ENCODE measurements at regions not wholly inside any gene's neighbourhood (a gene's known extent, or its start where the extent isn't known, plus 50 kb on each side); places are given as distances from the start of the nearest gene placed in this dataset.

GRCh38 chr6:145525038-145525437, 210.3 kb downstream of the EPM2A start:
- H3K4me1 ChIP-seq (ENCODE audit: control insufficient read depth in 1 of 2, insufficient read depth in 2 of 2, low read length in 2 of 2): no peaks in the 10 kb centered on the region

GRCh38 chr6:145529582-145529981, 205.7 kb downstream of the EPM2A start:
- Histone ChIP-seq H3K9me3 (ENCODE audit: control insufficient read depth in 1 of 2, low read length in 2 of 2) (no peaks in the 10 kb centered on the region), H3K27ac (ENCODE audit: low read length) (no peak overlapping the region)

More at GRCh38 chr6:145525038-145525437, 210.3 kb downstream of the EPM2A start:
- Histone ChIP-seq H3K9me3 (ENCODE audit: control insufficient read depth in 1 of 2, low read length in 2 of 2) (no peaks in the 10 kb centered on the region), H3K27me3 (ENCODE audit: low read depth, low read length) (no peaks in the 10 kb centered on the region), H3K36me3 (ENCODE audit: control insufficient read depth in 1 of 2, insufficient read depth in 2 of 2, low read length in 2 of 2) (no peaks in the 10 kb centered on the region), H3K27ac (ENCODE audit: low read length) (no peak overlapping the region), H3K4me3 (ENCODE audit: low read depth in 1 of 2, low read length in 2 of 2) (no peak overlapping the region)

GRCh38 chr6:145530454-145530853, 204.9 kb downstream of the EPM2A start:
- no peaks in the 10 kb centered on the region for H3K4me1 ChIP-seq (ENCODE audit: control insufficient read depth in 1 of 2, insufficient read depth in 2 of 2, low read length in 2 of 2)

More at GRCh38 chr6:145529582-145529981, 205.7 kb downstream of the EPM2A start:
- no peaks in the 10 kb centered on the region for H3K4me1 ChIP-seq (ENCODE audit: control insufficient read depth in 1 of 2, insufficient read depth in 2 of 2, low read length in 2 of 2)
- no peaks in the 10 kb centered on the region for H3K27me3 ChIP-seq (ENCODE audit: low read depth, low read length)
- no peak overlapping the region for H3K4me3 ChIP-seq (ENCODE audit: low read depth in 1 of 2, low read length in 2 of 2)
- no peaks in the 10 kb centered on the region for H3K36me3 ChIP-seq (ENCODE audit: control insufficient read depth in 1 of 2, insufficient read depth in 2 of 2, low read length in 2 of 2)

GRCh38 chr6:145531032-145531431, 204.3 kb downstream of the EPM2A start:
- no peak overlapping the region for H3K4me3 ChIP-seq (ENCODE audit: low read depth in 1 of 2, low read length in 2 of 2)

More at GRCh38 chr6:145530454-145530853, 204.9 kb downstream of the EPM2A start:
- H3K4me3 ChIP-seq (ENCODE audit: low read depth in 1 of 2, low read length in 2 of 2): no peak overlapping the region
- no peaks in the 10 kb centered on the region for H3K27me3 ChIP-seq (ENCODE audit: low read depth, low read length)
- no peaks in the 10 kb centered on the region for H3K9me3 ChIP-seq (ENCODE audit: control insufficient read depth in 1 of 2, low read length in 2 of 2)
- no peak overlapping the region for H3K27ac ChIP-seq (ENCODE audit: low read length)
- no peaks in the 10 kb centered on the region for H3K36me3 ChIP-seq (ENCODE audit: control insufficient read depth in 1 of 2, insufficient read depth in 2 of 2, low read length in 2 of 2)

GRCh38 chr6:145531822-145532221, 203.5 kb downstream of the EPM2A start:
- H3K27ac ChIP-seq (ENCODE audit: low read length): no peak overlapping the region

More at GRCh38 chr6:145531032-145531431, 204.3 kb downstream of the EPM2A start:
- H3K27ac ChIP-seq (ENCODE audit: low read length): no peak overlapping the region
- no peaks in the 10 kb centered on the region for H3K27me3 ChIP-seq (ENCODE audit: low read depth, low read length)
- no peaks in the 10 kb centered on the region for H3K4me1 ChIP-seq (ENCODE audit: control insufficient read depth in 1 of 2, insufficient read depth in 2 of 2, low read length in 2 of 2)
- H3K9me3 ChIP-seq (ENCODE audit: control insufficient read depth in 1 of 2, low read length in 2 of 2): no peaks in the 10 kb centered on the region
- no peaks in the 10 kb centered on the region for H3K36me3 ChIP-seq (ENCODE audit: control insufficient read depth in 1 of 2, insufficient read depth in 2 of 2, low read length in 2 of 2)

GRCh38 chr6:145532361-145532760, 203.0 kb downstream of the EPM2A start:
- Histone ChIP-seq H3K36me3 (ENCODE audit: control insufficient read depth in 1 of 2, insufficient read depth in 2 of 2, low read length in 2 of 2) (no peaks in the 10 kb centered on the region), H3K27ac (ENCODE audit: low read length) (no peak overlapping the region), H3K4me1 (ENCODE audit: control insufficient read depth in 1 of 2, insufficient read depth in 2 of 2, low read length in 2 of 2) (no peaks in the 10 kb centered on the region), H3K27me3 (ENCODE audit: low read depth, low read length) (no peaks in the 10 kb centered on the region), H3K4me3 (ENCODE audit: low read depth in 1 of 2, low read length in 2 of 2) (no peak overlapping the region), H3K9me3 (ENCODE audit: control insufficient read depth in 1 of 2, low read length in 2 of 2) (no peaks in the 10 kb centered on the region)

More at GRCh38 chr6:145531822-145532221, 203.5 kb downstream of the EPM2A start:
- no peaks in the 10 kb centered on the region for H3K36me3 ChIP-seq (ENCODE audit: control insufficient read depth in 1 of 2, insufficient read depth in 2 of 2, low read length in 2 of 2)
- no peaks in the 10 kb centered on the region for H3K9me3 ChIP-seq (ENCODE audit: control insufficient read depth in 1 of 2, low read length in 2 of 2)
- H3K4me1 ChIP-seq (ENCODE audit: control insufficient read depth in 1 of 2, insufficient read depth in 2 of 2, low read length in 2 of 2): no peaks in the 10 kb centered on the region
- H3K4me3 ChIP-seq (ENCODE audit: low read depth in 1 of 2, low read length in 2 of 2): no peak overlapping the region
- H3K27me3 ChIP-seq (ENCODE audit: low read depth, low read length): no peaks in the 10 kb centered on the region

- Histone ChIP-seq H3K36me3 (ENCODE audit: control insufficient read depth in 1 of 2, insufficient read depth in 2 of 2, low read length in 2 of 2) (no peaks in the 10 kb centered on the region), H3K4me3 (ENCODE audit: low read depth in 1 of 2, low read length in 2 of 2) (no peak overlapping the region), H3K27me3 (ENCODE audit: low read depth, low read length) (no peaks in the 10 kb centered on the region), H3K9me3 (ENCODE audit: control insufficient read depth in 1 of 2, low read length in 2 of 2) (no peaks in the 10 kb centered on the region), H3K4me1 (ENCODE audit: control insufficient read depth in 1 of 2, insufficient read depth in 2 of 2, low read length in 2 of 2) (no peaks in the 10 kb centered on the region), H3K27ac (ENCODE audit: low read length) (no peak overlapping the region)
Observed at GRCh38 chr6:145534989-145535388, 200.3 kb downstream of the EPM2A start.

- H3K9me3 ChIP-seq (ENCODE audit: control insufficient read depth in 1 of 2, low read length in 2 of 2): no peaks in the 10 kb centered on the region
- no peak overlapping the region for H3K4me3 ChIP-seq (ENCODE audit: low read depth in 1 of 2, low read length in 2 of 2)
- H3K27me3 ChIP-seq (ENCODE audit: low read depth, low read length): no peaks in the 10 kb centered on the region
- H3K4me1 ChIP-seq (ENCODE audit: control insufficient read depth in 1 of 2, insufficient read depth in 2 of 2, low read length in 2 of 2): no peaks in the 10 kb centered on the region
- no peaks in the 10 kb centered on the region for H3K36me3 ChIP-seq (ENCODE audit: control insufficient read depth in 1 of 2, insufficient read depth in 2 of 2, low read length in 2 of 2)
- H3K27ac ChIP-seq (ENCODE audit: low read length): no peak overlapping the region
Observed at GRCh38 chr6:145538989-145539388, 196.3 kb downstream of the EPM2A start.

- no peak overlapping the region for H3K27ac ChIP-seq (ENCODE audit: low read length)
- H3K4me1 ChIP-seq (ENCODE audit: control insufficient read depth in 1 of 2, insufficient read depth in 2 of 2, low read length in 2 of 2): no peaks in the 10 kb centered on the region
- no peaks in the 10 kb centered on the region for H3K27me3 ChIP-seq (ENCODE audit: low read depth, low read length)
- H3K36me3 ChIP-seq (ENCODE audit: control insufficient read depth in 1 of 2, insufficient read depth in 2 of 2, low read length in 2 of 2): no peaks in the 10 kb centered on the region
- no peak overlapping the region for H3K4me3 ChIP-seq (ENCODE audit: low read depth in 1 of 2, low read length in 2 of 2)
- no peaks in the 10 kb centered on the region for H3K9me3 ChIP-seq (ENCODE audit: control insufficient read depth in 1 of 2, low read length in 2 of 2)
Observed at GRCh38 chr6:145539831-145540230, 195.5 kb downstream of the EPM2A start.

GRCh38 chr6:145540741-145541140, 194.6 kb downstream of the EPM2A start:
- H3K4me3 ChIP-seq (ENCODE audit: low read depth in 1 of 2, low read length in 2 of 2): no peak overlapping the region
- no peaks in the 10 kb centered on the region for H3K9me3 ChIP-seq (ENCODE audit: control insufficient read depth in 1 of 2, low read length in 2 of 2)
- no peaks in the 10 kb centered on the region for H3K4me1 ChIP-seq (ENCODE audit: control insufficient read depth in 1 of 2, insufficient read depth in 2 of 2, low read length in 2 of 2)
- no peaks in the 10 kb centered on the region for H3K36me3 ChIP-seq (ENCODE audit: control insufficient read depth in 1 of 2, insufficient read depth in 2 of 2, low read length in 2 of 2)
- H3K27ac ChIP-seq (ENCODE audit: low read length): no peak overlapping the region
- H3K27me3 ChIP-seq (ENCODE audit: low read depth, low read length): no peaks in the 10 kb centered on the region

- Histone ChIP-seq H3K4me1 (ENCODE audit: control insufficient read depth in 1 of 2, insufficient read depth in 2 of 2, low read length in 2 of 2) (no peaks in the 10 kb centered on the region), H3K9me3 (ENCODE audit: control insufficient read depth in 1 of 2, low read length in 2 of 2) (no peaks in the 10 kb centered on the region), H3K27me3 (ENCODE audit: low read depth, low read length) (no peaks in the 10 kb centered on the region)
Observed at GRCh38 chr6:145544041-145544440, 191.3 kb downstream of the EPM2A start.

GRCh38 chr6:145544514-145544913, 190.8 kb downstream of the EPM2A start:
- H3K36me3 ChIP-seq (ENCODE audit: control insufficient read depth in 1 of 2, insufficient read depth in 2 of 2, low read length in 2 of 2): no peaks in the 10 kb centered on the region
- H3K4me1 ChIP-seq (ENCODE audit: control insufficient read depth in 1 of 2, insufficient read depth in 2 of 2, low read length in 2 of 2): no peaks in the 10 kb centered on the region
- H3K4me3 ChIP-seq (ENCODE audit: low read depth in 1 of 2, low read length in 2 of 2): no peak overlapping the region
- H3K9me3 ChIP-seq (ENCODE audit: control insufficient read depth in 1 of 2, low read length in 2 of 2): no peaks in the 10 kb centered on the region
- H3K27me3 ChIP-seq (ENCODE audit: low read depth, low read length): no peaks in the 10 kb centered on the region
- H3K27ac ChIP-seq (ENCODE audit: low read length): no peak overlapping the region

More at GRCh38 chr6:145544041-145544440, 191.3 kb downstream of the EPM2A start:
- Histone ChIP-seq H3K36me3 (ENCODE audit: control insufficient read depth in 1 of 2, insufficient read depth in 2 of 2, low read length in 2 of 2) (no peaks in the 10 kb centered on the region), H3K27ac (ENCODE audit: low read length) (no peak overlapping the region), H3K4me3 (ENCODE audit: low read depth in 1 of 2, low read length in 2 of 2) (no peak overlapping the region)

Measured in muscle layer of duodenum (tissue), 2 donors.